Keratinocyte (primary cell): ENCODE measurements at regions not wholly inside any gene's neighbourhood (a gene's known extent, or its start where the extent isn't known, plus 50 kb on each side); places are given as distances from the start of the nearest gene placed in this dataset.

Source experiments
- DNase-seq: peaks from one replicate; pipeline ENCODE4 v3.0.0-alpha.2; 2011; ENCODE audit warnings: low read depth, missing footprints, low spot score
- FAIRE-seq: peaks from 2 replicates; lab custom pipeline; 2011; peaks lifted over from hg19 to GRCh38; lab: Jason Lieb, UNC
- H2AFZ ChIP-seq: 2 replicates; pipeline ENCODE4 v1.6.0; 2012; ENCODE audit warnings: low read length, control low read depth, inconsistent platforms; ENCODE audit not compliant: control insufficient read depth
- H3K27ac ChIP-seq: 2 replicates; pipeline ENCODE4 v1.5.1; 2011; ENCODE audit warnings: low read length; ENCODE audit not compliant: control insufficient read depth, insufficient read depth
- H3K27me3 ChIP-seq: 3 replicates; pipeline ENCODE4 v1.6.0; 2011; ENCODE audit warnings: low read length; ENCODE audit not compliant: control insufficient read depth, insufficient read depth; ENCODE audit errors: extremely low read depth
- H3K36me3 ChIP-seq, 2 experiments: 2 replicates in 1 of 2; 3 replicates in 1 of 2; pipeline ENCODE4 v1.5.1; 2011; ENCODE audit warnings: low read length in 2 of 2, mild to moderate bottlenecking in 1 of 2; ENCODE audit not compliant: control insufficient read depth in 2 of 2, insufficient read depth in 2 of 2; ENCODE audit errors: extremely low read depth in 1 of 2
- H3K4me1 ChIP-seq: 3 replicates; pipeline ENCODE4 v1.5.1; 2011; ENCODE audit warnings: low read length; ENCODE audit not compliant: control insufficient read depth, insufficient read depth; ENCODE audit errors: extremely low read depth
- H3K4me2 ChIP-seq: 3 replicates; pipeline ENCODE4 v1.6.0; 2011; ENCODE audit warnings: low read depth, low read length; ENCODE audit not compliant: control insufficient read depth, insufficient read depth; ENCODE audit errors: extremely low read depth
- H3K4me3 ChIP-seq, 3 experiments: fragments of 200-600 bp in 1 of 3; sonication (generic) in 1 of 3; 2 replicates in 2 of 3; 3 replicates in 1 of 3; pipeline ENCODE4 v1.5.1; 2011 to 2016; ENCODE audit warnings: low read length in 3 of 3, mild to moderate bottlenecking in 3 of 3, control low read depth in 2 of 3, inconsistent platforms in 1 of 3, low read depth in 1 of 3, mixed read lengths in 1 of 3, mixed run types in 1 of 3, moderate library complexity in 1 of 3; ENCODE audit not compliant: control insufficient read depth in 2 of 3, insufficient read depth in 2 of 3; ENCODE audit errors: extremely low read depth in 1 of 3
- H3K79me2 ChIP-seq: 2 replicates; pipeline ENCODE4 v1.6.0; 2012; ENCODE audit warnings: low read length; ENCODE audit not compliant: control insufficient read depth, insufficient read depth
- H3K9ac ChIP-seq: 3 replicates; pipeline ENCODE4 v1.6.0; 2011; ENCODE audit warnings: low read length; ENCODE audit not compliant: control insufficient read depth, insufficient read depth; ENCODE audit errors: extremely low read depth
- H3K9me1 ChIP-seq: 3 replicates; pipeline ENCODE4 v1.6.0; 2011; ENCODE audit warnings: low read length; ENCODE audit not compliant: control insufficient read depth, insufficient read depth; ENCODE audit errors: extremely low read depth
- H3K9me3 ChIP-seq: 2 replicates; pipeline ENCODE4 v1.5.1; 2012; ENCODE audit warnings: low read depth, low read length; ENCODE audit not compliant: control insufficient read depth
- H4K20me1 ChIP-seq: 3 replicates; pipeline ENCODE4 v1.6.0; 2011; ENCODE audit warnings: low read length; ENCODE audit not compliant: control insufficient read depth, insufficient read depth; ENCODE audit errors: extremely low read depth
- EZH2 ChIP-seq: IDR thresholded peaks from one replicate; pipeline ENCODE4 v1.6.1; 2012; ENCODE audit warnings: inconsistent platforms, mild to moderate bottlenecking, low read length, moderate library complexity
- dilution Hi-C: fragments of 300-500 bp; cut with MboI; formaldehyde crosslinking; loops from one replicate; pipeline ENCODE4 v1.7.0; 2020; ENCODE audit warnings: low sequenced_read_pairs; ENCODE audit not compliant: extremely low pct_ligation_motif_present
- TF ChIP-seq, protein P1 (sequence below), 3 experiments: IDR thresholded peaks in 1 of 3; conservative IDR thresholded peaks in 1 of 3; optimal IDR thresholded peaks in 1 of 3; 2 replicates in 2 of 3; 3 replicates in 1 of 3; pipeline versions ENCODE3 to v1.5.1; 2011; ENCODE audit warnings: low read length in 3 of 3, mild to moderate bottlenecking in 3 of 3, moderate library complexity in 2 of 3, control low read depth in 1 of 3, inconsistent platforms in 1 of 3; ENCODE audit not compliant: insufficient read depth in 2 of 3; ENCODE audit errors: extremely low read depth in 1 of 3

DNA sequence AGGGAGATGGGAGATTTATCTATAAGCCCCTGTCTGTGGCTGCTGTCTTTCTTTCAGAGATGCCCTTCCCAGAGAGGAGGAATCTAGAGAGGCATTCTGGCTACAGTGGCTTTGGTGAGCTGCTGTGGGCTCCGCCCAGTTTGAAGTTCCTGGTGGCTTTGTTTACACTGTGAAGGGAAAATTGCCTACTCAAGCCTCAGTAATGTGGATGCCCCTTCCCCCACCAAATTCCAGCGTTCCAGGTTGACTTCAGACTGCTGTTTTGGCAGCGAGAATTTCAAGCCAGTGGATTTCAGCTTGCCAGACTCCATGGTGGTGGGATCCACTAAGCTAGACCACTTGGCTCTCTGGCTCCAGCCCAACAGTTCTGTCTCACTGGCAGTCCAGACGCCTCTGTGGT is 951.6 kb downstream of the CCSER2 start:
- Histone ChIP-seq H3K79me2 (no peaks in the 10 kb centered on the region), H3K4me1 (no peaks in the 10 kb centered on the region), H3K4me2 (no peak overlapping the region), H3K9me3 (no peaks in the 10 kb centered on the region), H3K27me3 (no peaks in the 10 kb centered on the region), H4K20me1 (no peaks in the 10 kb centered on the region), H2AFZ (no peak overlapping the region), H3K36me3 (no peaks in the 10 kb centered on the region), H3K9ac (no peak overlapping the region), H3K9me1 (no peaks in the 10 kb centered on the region), H3K27ac (no peak overlapping the region), H3K4me3 (no peak overlapping the region)
- TF ChIP-seq, protein P1, sequence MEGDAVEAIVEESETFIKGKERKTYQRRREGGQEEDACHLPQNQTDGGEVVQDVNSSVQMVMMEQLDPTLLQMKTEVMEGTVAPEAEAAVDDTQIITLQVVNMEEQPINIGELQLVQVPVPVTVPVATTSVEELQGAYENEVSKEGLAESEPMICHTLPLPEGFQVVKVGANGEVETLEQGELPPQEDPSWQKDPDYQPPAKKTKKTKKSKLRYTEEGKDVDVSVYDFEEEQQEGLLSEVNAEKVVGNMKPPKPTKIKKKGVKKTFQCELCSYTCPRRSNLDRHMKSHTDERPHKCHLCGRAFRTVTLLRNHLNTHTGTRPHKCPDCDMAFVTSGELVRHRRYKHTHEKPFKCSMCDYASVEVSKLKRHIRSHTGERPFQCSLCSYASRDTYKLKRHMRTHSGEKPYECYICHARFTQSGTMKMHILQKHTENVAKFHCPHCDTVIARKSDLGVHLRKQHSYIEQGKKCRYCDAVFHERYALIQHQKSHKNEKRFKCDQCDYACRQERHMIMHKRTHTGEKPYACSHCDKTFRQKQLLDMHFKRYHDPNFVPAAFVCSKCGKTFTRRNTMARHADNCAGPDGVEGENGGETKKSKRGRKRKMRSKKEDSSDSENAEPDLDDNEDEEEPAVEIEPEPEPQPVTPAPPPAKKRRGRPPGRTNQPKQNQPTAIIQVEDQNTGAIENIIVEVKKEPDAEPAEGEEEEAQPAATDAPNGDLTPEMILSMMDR (optimal IDR thresholded peaks at IDR 0.05 in 1 of 3, IDR thresholded peaks at IDR 0.05 in 1 of 3, conservative IDR thresholded peaks at IDR 0.05 in 1 of 3; ENCODE audit: extremely low read depth in 1 of 3, insufficient read depth in 2 of 3, low read length in 3 of 3): no peak
- no peak for TF ChIP-seq EZH2
- no peak for FAIRE-seq
- DNase-seq: no peak
- dilution Hi-C loops: no loop called here

GRCh38 chr10:85284778-85285770 is 956.7 kb downstream of the CCSER2 start:
- FAIRE-seq: no peak

More at GRCh38 chr10:85284778-85285770, 956.7 kb downstream of the CCSER2 start:
- dilution Hi-C loops: no loop called here
- no peak for TF ChIP-seq EZH2
- TF ChIP-seq, protein P1 (optimal IDR thresholded peaks at IDR 0.05 in 1 of 3, IDR thresholded peaks at IDR 0.05 in 1 of 3, conservative IDR thresholded peaks at IDR 0.05 in 1 of 3; ENCODE audit: extremely low read depth in 1 of 3, insufficient read depth in 2 of 3, low read length in 3 of 3): no peak
- no peaks in the 10 kb centered on the region for H3K9me3 ChIP-seq
- no peaks in the 10 kb centered on the region for H3K4me1 ChIP-seq
- H3K27me3 ChIP-seq: no peaks in the 10 kb centered on the region
- H3K4me2 ChIP-seq: no peak overlapping the region
- H3K79me2 ChIP-seq: no peaks in the 10 kb centered on the region
- H3K36me3 ChIP-seq: no peaks in the 10 kb centered on the region
- no peak overlapping the region for H2AFZ ChIP-seq
- H3K9ac ChIP-seq: no peak overlapping the region
- no peak overlapping the region for H3K4me3 ChIP-seq
- no peak for DNase-seq
- H3K27ac ChIP-seq: no peak overlapping the region
- H4K20me1 ChIP-seq: no peaks in the 10 kb centered on the region
- H3K9me1 ChIP-seq: no peaks in the 10 kb centered on the region
